A673 (cell line): ENCODE measurements at regions not wholly inside any gene's neighbourhood (a gene's known extent, or its start where the extent isn't known, plus 50 kb on each side); places are given as distances from the start of the nearest gene placed in this dataset.

Source experiments
- BruUV-seq: library from RNA; stranded (reverse); fragments of 400-500 nt; replicated peaks from 2 replicates; lab custom pipeline; 2021; lab: Mats Ljungman, UMichigan
- CTCF ChIA-PET: fragments of 300-600 bp; sonication (Branson Sonifier 250); formaldehyde crosslinking; loops from one replicate; lab custom pipeline; 2022; ENCODE audit warnings: antibody characterized with exemption; lab: Charles Lee
- POLR2A ChIA-PET: fragments of 300-600 bp; sonication (Branson Sonifier 250); formaldehyde crosslinking; loops from one replicate; lab custom pipeline; 2022; ENCODE audit warnings: antibody characterized with exemption; ENCODE audit not compliant: low non-redundant PET; lab: Charles Lee
- DNase-seq: peaks from one replicate; pipeline ENCODE4 v3.0.0-alpha.2; 2015; ENCODE audit warnings: low spot score
- H3K27ac ChIP-seq: fragments of 200-600 bp; sonication (generic); 2 replicates; pipeline ENCODE4 v1.5.1; 2016; ENCODE audit warnings: mixed run types, low read depth, mild to moderate bottlenecking, mixed read lengths, antibody characterized with exemption, low read length; ENCODE audit not compliant: poor library complexity, severe bottlenecking
- H3K27me3 ChIP-seq: fragments of 200-600 bp; sonication (generic); replicated peaks from 2 replicates; pipeline ENCODE4 v1.6.1; 2017; ENCODE audit warnings: mixed run types, low read depth, mild to moderate bottlenecking, mixed read lengths, antibody characterized with exemption, low read length; ENCODE audit not compliant: insufficient read depth, poor library complexity
- H3K36me3 ChIP-seq: fragments of 200-600 bp; sonication (generic); 2 replicates; pipeline ENCODE4 v1.6.1; 2016; ENCODE audit warnings: mixed run types, mild to moderate bottlenecking, mixed read lengths, antibody characterized with exemption, low read length; ENCODE audit not compliant: insufficient read depth, poor library complexity, severe bottlenecking
- H3K4me1 ChIP-seq: fragments of 200-600 bp; sonication (generic); 2 replicates; pipeline ENCODE4 v1.6.1; 2017; ENCODE audit warnings: mixed run types, mild to moderate bottlenecking, mixed read lengths, antibody characterized with exemption, low read length; ENCODE audit not compliant: insufficient read depth, poor library complexity, severe bottlenecking
- H3K4me3 ChIP-seq: fragments of 200-600 bp; sonication (generic); 2 replicates; pipeline ENCODE4 v1.5.1; 2016; ENCODE audit warnings: low read depth, mixed run types, mild to moderate bottlenecking, mixed read lengths, low read length; ENCODE audit not compliant: poor library complexity, severe bottlenecking
- H3K9me3 ChIP-seq: fragments of 200-600 bp; sonication (generic); 2 replicates; pipeline ENCODE4 v1.6.1; 2016; ENCODE audit warnings: mixed run types, low read depth, mild to moderate bottlenecking, mixed read lengths, antibody characterized with exemption, low read length; ENCODE audit not compliant: poor library complexity, severe bottlenecking
- EZH2 ChIP-seq: fragments of 200-600 bp; sonication (generic); IDR thresholded peaks from 2 replicates; pipeline ENCODE4 v1.6.1; 2017; ENCODE audit warnings: borderline replicate concordance, low read depth, mild to moderate bottlenecking, mixed read lengths, antibody characterized with exemption, low read length; ENCODE audit not compliant: poor library complexity, severe bottlenecking
- intact Hi-C: fragments of 100-400 bp; cut with micrococcal nuclease; formaldehyde crosslinking; loops from one replicate; pipeline ENCODE4 v1.10.0; 2022; ENCODE audit not compliant: unreplicated experiment
- TF ChIP-seq, protein P1 (sequence below): fragments of 300-800, 200-600 bp; sonication (generic); conservative IDR thresholded peaks from 2 replicates; pipeline ENCODE4 v1.5.1; 2017; ENCODE audit warnings: low read depth, mild to moderate bottlenecking, antibody characterized with exemption, low read length, moderate library complexity, mixed read lengths

DNA sequence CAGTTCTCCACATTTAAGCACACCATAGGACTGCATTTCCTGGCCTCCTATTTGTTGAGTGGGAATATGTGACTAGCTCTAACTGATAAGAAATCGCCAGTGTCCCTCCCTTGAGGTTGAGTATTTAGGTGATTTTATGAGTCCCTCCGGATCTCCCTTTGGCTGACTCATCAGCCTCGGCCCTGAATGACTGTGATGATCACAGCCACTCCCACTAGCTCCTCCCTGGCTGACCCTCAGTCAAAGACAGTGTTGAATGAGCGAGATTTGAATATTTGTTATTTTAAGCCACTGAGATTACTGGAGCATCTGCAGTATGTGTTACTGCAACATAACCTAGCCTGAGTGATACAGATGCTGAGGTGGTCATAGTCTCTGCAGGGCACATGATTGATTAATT is 515.3 kb downstream of the EPHB1 start:
- H3K4me1 ChIP-seq = no peaks in the 10 kb centered on the region
- H3K27ac ChIP-seq = no peak overlapping the region
- H3K4me3 ChIP-seq = no peak overlapping the region
- H3K27me3 ChIP-seq = no peaks in the 10 kb centered on the region
- no peak for DNase-seq
- BruUV-seq = no TSS peak
- no peak for TF ChIP-seq EZH2
- TF ChIP-seq, protein P1, sequence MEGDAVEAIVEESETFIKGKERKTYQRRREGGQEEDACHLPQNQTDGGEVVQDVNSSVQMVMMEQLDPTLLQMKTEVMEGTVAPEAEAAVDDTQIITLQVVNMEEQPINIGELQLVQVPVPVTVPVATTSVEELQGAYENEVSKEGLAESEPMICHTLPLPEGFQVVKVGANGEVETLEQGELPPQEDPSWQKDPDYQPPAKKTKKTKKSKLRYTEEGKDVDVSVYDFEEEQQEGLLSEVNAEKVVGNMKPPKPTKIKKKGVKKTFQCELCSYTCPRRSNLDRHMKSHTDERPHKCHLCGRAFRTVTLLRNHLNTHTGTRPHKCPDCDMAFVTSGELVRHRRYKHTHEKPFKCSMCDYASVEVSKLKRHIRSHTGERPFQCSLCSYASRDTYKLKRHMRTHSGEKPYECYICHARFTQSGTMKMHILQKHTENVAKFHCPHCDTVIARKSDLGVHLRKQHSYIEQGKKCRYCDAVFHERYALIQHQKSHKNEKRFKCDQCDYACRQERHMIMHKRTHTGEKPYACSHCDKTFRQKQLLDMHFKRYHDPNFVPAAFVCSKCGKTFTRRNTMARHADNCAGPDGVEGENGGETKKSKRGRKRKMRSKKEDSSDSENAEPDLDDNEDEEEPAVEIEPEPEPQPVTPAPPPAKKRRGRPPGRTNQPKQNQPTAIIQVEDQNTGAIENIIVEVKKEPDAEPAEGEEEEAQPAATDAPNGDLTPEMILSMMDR = no peak
- H3K36me3 ChIP-seq = no peaks in the 10 kb centered on the region
- intact Hi-C loops = no loop called here
- no peaks in the 10 kb centered on the region for H3K9me3 ChIP-seq
- ChIA-PET POLR2A (no interaction called here), CTCF (no interaction called here)

DNA sequence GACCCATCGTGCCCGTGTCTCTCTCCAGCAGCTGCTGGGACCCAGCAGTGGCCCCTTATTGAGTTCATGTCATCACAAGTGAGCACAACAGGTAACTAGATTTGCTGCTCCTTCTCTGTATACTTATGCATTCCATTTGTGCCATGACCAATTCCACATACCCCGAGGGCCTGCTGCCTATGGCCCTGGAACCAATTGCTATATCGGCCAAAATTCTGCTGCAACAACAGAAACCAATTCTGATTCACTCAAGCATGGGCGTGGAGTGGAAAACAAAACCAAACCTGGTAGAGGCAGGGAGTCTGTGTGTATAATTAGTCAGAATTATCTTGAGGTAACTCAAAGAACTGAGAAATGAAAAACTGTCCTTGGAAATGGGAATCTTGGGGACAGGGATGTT is 516.6 kb downstream of the EPHB1 start:
- intact Hi-C loops = no loop called here
- no peak for DNase-seq
- POLR2A ChIA-PET = no interaction called here

DNA sequence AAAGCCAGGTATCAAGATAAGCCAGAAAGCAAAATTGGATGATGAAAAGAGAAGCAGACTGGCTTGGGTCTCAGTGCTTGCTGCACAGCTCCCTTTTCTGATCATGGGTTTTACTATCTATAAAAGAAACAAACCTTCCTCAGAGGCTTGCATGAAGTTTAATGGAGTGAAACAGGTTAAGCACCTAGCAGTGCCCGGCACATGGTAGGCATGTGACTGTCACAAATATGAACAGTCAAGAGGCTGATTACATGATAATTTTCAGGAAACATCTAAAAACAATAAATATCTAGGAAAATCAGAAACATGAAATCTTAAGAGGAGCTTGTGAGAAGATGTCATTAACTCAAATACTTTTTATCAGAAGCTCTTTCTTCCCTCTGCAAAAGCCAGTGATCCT is 519.2 kb downstream of the EPHB1 start:
- no peak for DNase-seq
- H3K36me3 ChIP-seq = no peaks in the 10 kb centered on the region
- no peak overlapping the region for H3K27ac ChIP-seq
- POLR2A ChIA-PET = no interaction called here
- H3K4me3 ChIP-seq = no peak overlapping the region
- H3K9me3 ChIP-seq = no peaks in the 10 kb centered on the region
- H3K27me3 ChIP-seq = no peaks in the 10 kb centered on the region
- no peak for TF ChIP-seq EZH2
- TF ChIP-seq, protein P1 = no peak
- no peaks in the 10 kb centered on the region for H3K4me1 ChIP-seq
- CTCF ChIA-PET = no interaction called here
- intact Hi-C loops = no loop called here
- no TSS peak for BruUV-seq

More for the DNA sequence above, 516.6 kb downstream of the EPHB1 start:
- H3K27me3 ChIP-seq = no peaks in the 10 kb centered on the region
- no peaks in the 10 kb centered on the region for H3K4me1 ChIP-seq
- CTCF ChIA-PET = no interaction called here
- BruUV-seq = no TSS peak
- H3K9me3 ChIP-seq = no peaks in the 10 kb centered on the region
- TF ChIP-seq, protein P1 = no peak
- no peak for TF ChIP-seq EZH2
- H3K4me3 ChIP-seq = no peak overlapping the region
- no peaks in the 10 kb centered on the region for H3K36me3 ChIP-seq
- no peak overlapping the region for H3K27ac ChIP-seq
